Sigmoid colon (tissue), 6 donors: ENCODE measurements at regions not wholly inside any gene's neighbourhood (a gene's known extent, or its start where the extent isn't known, plus 50 kb on each side); places are given as distances from the start of the nearest gene placed in this dataset.

ENCODE experiments used
- DNase-seq: peaks from one replicate; pipeline ENCODE4 v3.0.0-alpha.2; 2019
- H3K27ac ChIP-seq, 4 donors: fragments of 200-600 bp; sonication (generic); one replicate each; pipeline ENCODE4 v1.5.1; 2016 to 2019; ENCODE audit warnings: mild to moderate bottlenecking in 1 of 4
- H3K27me3 ChIP-seq, 3 donors: fragments of 200-600 bp; sonication (generic); one replicate each; pipeline ENCODE4 v1.5.1; 2019; ENCODE audit warnings: mild to moderate bottlenecking in 1 of 3
- H3K36me3 ChIP-seq, 4 donors: fragments of 200-600 bp; sonication (generic); one replicate each; pipeline ENCODE4 v1.5.1; 2016 to 2019
- H3K4me1 ChIP-seq, 4 donors: fragments of 200-600 bp; sonication (generic); one replicate each; pipeline ENCODE4 v1.5.1; 2017 to 2019
- H3K4me3 ChIP-seq, 4 donors: fragments of 200-600 bp; sonication (generic); one replicate each; pipeline ENCODE4 v1.5.1; 2017 to 2019; ENCODE audit warnings: mild to moderate bottlenecking in 2 of 4, moderate library complexity in 1 of 4
- H3K9me3 ChIP-seq, 4 donors: fragments of 200-600 bp in 3 of 4; sonication (generic) in 3 of 4; one replicate each; pipeline versions ENCODE4 v1.5.1 to v1.6.1; 2013 to 2019
- EP300 ChIP-seq, 4 donors: sonication (generic); formaldehyde crosslinking; IDR thresholded peaks; one replicate each; pipeline ENCODE4 v1.6.1; 2017; ENCODE audit warnings: antibody characterized with exemption in 4 of 4
- POLR2A ChIP-seq, 2 donors: fragments of 450-650 bp; IDR thresholded peaks; one replicate each; pipeline ENCODE4 v1.6.1; 2016; ENCODE audit warnings: antibody characterized with exemption in 2 of 2, mild to moderate bottlenecking in 2 of 2, moderate library complexity in 2 of 2
- POLR2AphosphoS5 ChIP-seq, 4 donors: sonication (generic); formaldehyde crosslinking; IDR thresholded peaks; one replicate each; pipeline ENCODE4 v1.6.1; 2017; ENCODE audit warnings: antibody characterized with exemption in 4 of 4
- WGBS, 2 donors: extraction: QIAGEN DNeasy Blood & Tissue Kit; methylation state at CpG; one replicate each; pipeline ENCODE4 v1.1.7; 2013; 5-methylcytosine and 5-hydroxymethylcytosine counted together
- intact Hi-C: fragments of 100-400 bp; cut with DNase I; formaldehyde crosslinking; loops from one replicate; pipeline ENCODE4 v1.15.1; 2023
- TF ChIP-seq, protein P1 (sequence below), 4 experiments: fragments of 450-650 bp in 3 of 4; fragments of 200-600 bp in 1 of 4; IDR thresholded peaks; one replicate each; pipeline ENCODE4 v1.5.1; 2016 to 2019; ENCODE audit warnings: antibody characterized with exemption in 4 of 4, mild to moderate bottlenecking in 3 of 4, moderate library complexity in 2 of 4
- donor health status: healthy with polysubstance abuse.
- donor health status: healthy.

DNA sequence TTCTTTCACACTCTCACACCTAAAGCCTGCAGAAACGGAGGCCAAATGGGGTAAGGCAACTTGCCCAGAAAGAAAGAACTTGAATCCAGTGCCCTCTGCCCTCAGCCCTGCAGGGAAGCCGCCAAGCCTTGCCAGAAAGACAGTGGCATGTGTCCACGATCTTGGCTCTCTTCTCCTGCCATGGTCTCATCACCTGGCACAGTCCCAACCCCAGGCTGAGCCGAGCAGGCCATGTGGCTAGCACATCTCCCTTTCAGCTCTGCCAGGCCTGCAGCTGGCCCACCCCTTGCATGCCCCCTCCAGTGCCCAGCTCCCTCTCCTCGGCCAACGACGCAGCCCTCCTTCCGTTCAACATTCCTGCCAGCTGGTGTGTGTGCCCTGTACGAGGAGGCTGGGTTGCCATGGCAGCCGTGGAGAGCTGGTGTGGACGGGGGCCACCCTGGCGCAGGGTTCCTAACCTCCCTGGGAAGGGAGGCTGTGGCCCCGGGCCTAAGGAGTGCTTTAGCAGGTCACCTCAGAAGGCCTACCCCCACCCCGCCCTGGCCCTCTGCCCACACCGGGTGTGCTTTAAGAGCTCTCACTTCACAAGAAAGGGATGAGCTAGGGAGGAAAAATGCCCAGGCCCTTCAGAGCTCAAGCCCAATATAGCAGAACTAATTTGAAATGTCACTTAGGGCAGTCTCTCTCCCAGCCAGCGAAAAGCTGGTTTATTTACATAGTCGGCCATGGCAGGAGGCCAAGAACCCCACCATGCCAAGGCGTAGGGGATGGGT lies 73.0 kb upstream of the PJA1 start:
- peaks cover 0 to 25% (median 12%) of the 10 kb centered on the region in 4 donors for H3K4me1 ChIP-seq
- H3K27me3 ChIP-seq, result no peaks in the 10 kb centered on the region
- 72 to 76% methylated on average over 18 of the region's 18 CpGs for WGBS, 2 donors
- H3K36me3 ChIP-seq, result no peaks in the 10 kb centered on the region
- H3K9me3 ChIP-seq, result no peaks in the 10 kb centered on the region
- intact Hi-C loops, result loop anchor here (5.0 kb wide), 1 partner anchor 39 kb away; no protein-coding TSS in a partner anchor
- H3K4me3 ChIP-seq, result no peak overlapping the region
- H3K27ac ChIP-seq, result peak overlapping the region; percentile 52 to 70 (median 64)
- TF ChIP-seq, protein P1, sequence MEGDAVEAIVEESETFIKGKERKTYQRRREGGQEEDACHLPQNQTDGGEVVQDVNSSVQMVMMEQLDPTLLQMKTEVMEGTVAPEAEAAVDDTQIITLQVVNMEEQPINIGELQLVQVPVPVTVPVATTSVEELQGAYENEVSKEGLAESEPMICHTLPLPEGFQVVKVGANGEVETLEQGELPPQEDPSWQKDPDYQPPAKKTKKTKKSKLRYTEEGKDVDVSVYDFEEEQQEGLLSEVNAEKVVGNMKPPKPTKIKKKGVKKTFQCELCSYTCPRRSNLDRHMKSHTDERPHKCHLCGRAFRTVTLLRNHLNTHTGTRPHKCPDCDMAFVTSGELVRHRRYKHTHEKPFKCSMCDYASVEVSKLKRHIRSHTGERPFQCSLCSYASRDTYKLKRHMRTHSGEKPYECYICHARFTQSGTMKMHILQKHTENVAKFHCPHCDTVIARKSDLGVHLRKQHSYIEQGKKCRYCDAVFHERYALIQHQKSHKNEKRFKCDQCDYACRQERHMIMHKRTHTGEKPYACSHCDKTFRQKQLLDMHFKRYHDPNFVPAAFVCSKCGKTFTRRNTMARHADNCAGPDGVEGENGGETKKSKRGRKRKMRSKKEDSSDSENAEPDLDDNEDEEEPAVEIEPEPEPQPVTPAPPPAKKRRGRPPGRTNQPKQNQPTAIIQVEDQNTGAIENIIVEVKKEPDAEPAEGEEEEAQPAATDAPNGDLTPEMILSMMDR (IDR thresholded peaks at IDR 0.05), result no peak
- peak in 2 of 4 donors; percentile 7 to 24 for TF ChIP-seq POLR2AphosphoS5 (IDR thresholded peaks at IDR 0.05)
- peak; percentile 80 for DNase-seq

DNA sequence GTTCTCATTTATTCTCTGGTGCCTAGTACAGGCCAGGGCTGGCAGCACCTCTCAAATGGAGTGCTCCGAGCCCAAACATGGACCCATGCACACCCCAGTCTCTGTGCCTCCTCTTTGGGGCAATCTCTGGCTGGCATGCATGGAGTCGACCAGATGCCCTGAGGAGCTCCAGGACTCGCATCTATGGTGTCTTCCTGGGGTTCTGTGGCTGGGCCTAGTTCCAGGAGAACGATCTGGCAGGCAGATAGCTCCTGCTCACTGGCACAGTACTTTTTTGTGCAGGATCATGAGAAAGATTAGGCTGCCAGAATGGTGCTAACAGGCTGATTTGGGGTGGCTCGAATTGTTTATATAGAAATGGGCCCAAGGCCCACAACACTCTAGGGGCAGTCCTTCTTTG lies 72.0 kb upstream of the PJA1 start:
- intact Hi-C loops, result loop anchor here (5.0 kb wide), 1 partner anchor 40 kb away; no protein-coding TSS in a partner anchor
- WGBS, 2 donors, result 72 to 74% methylated on average over 5 of the region's 5 CpGs
- TF ChIP-seq POLR2A (IDR thresholded peaks at IDR 0.05) (no peak), EP300 (IDR thresholded peaks at IDR 0.05) (no peak), POLR2AphosphoS5 (IDR thresholded peaks at IDR 0.05) (no peak)
- TF ChIP-seq, protein P1 (IDR thresholded peaks at IDR 0.05), result no peak
- H3K4me3 ChIP-seq, result no peak overlapping the region
- H3K36me3 ChIP-seq, result no peaks in the 10 kb centered on the region
- peak overlapping the region in 3 of 4 donors; percentile 34 to 70 (median 65) for H3K27ac ChIP-seq
- no peak for DNase-seq
- no peaks in the 10 kb centered on the region for H3K27me3 ChIP-seq
- H3K9me3 ChIP-seq, result no peaks in the 10 kb centered on the region
- H3K4me1 ChIP-seq, result peaks cover 0 to 25% (median 12%) of the 10 kb centered on the region in 4 donors

DNA sequence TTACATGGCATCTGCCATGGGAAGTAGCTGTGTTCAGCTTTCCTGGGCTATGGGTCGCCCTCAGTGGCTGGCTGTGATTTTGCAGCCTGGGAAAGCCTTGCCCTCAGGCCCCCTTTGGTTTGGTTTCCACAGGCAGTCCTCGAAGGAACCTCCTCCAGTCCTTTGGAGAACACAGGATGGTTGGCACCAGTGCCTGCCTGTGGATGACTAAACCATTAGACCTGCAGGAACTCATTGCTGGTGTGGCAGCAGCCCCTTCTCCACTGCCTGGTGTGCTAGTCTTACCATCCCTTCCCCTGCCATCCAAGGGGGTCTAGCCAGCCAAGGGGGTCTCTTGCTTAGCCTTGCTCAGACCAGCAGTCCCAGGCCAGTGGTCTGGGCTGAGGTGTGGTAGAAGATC lies 71.4 kb upstream of the PJA1 start:
- H3K27ac ChIP-seq, result no peak overlapping the region
- intact Hi-C loops, result loop anchor here (5.0 kb wide), 1 partner anchor 41 kb away; no protein-coding TSS in a partner anchor
- DNase-seq, result no peak
- H3K36me3 ChIP-seq, result no peaks in the 10 kb centered on the region
- H3K4me3 ChIP-seq, result no peak overlapping the region
- WGBS, 2 donors, result 82 to 89% methylated on average over 2 of the region's 2 CpGs
- H3K27me3 ChIP-seq, result no peaks in the 10 kb centered on the region
- H3K4me1 ChIP-seq, result peaks cover 0 to 25% (median 12%) of the 10 kb centered on the region in 4 donors
- H3K9me3 ChIP-seq, result no peaks in the 10 kb centered on the region
- TF ChIP-seq EP300 (IDR thresholded peaks at IDR 0.05) (no peak), POLR2A (IDR thresholded peaks at IDR 0.05) (no peak), POLR2AphosphoS5 (IDR thresholded peaks at IDR 0.05) (no peak)
- TF ChIP-seq, protein P1 (IDR thresholded peaks at IDR 0.05), result no peak

DNA sequence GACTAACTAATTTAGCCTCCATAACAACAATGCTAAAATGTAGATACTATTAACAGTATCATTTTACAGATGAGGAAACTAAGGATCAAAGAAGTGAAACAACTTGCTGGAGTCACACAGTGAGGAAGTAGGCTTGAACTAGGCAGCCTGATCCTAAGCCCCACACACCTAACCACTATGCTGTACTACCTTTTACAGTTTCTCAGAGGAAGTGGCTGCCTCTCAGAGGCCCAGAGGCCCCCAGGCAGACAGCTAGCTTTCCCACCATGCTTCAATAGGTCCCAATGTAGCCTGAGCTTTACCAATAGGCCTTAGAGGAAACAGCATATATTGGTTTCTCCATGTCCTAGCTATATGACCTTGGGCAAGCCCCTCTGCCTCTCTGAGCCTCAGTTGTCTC lies 69.4 kb upstream of the PJA1 start:
- no peaks in the 10 kb centered on the region for H3K9me3 ChIP-seq
- H3K27ac ChIP-seq, result no peak overlapping the region
- H3K36me3 ChIP-seq, result no peaks in the 10 kb centered on the region
- H3K27me3 ChIP-seq, result no peaks in the 10 kb centered on the region
- intact Hi-C loops, result loop anchor here (5.0 kb wide), 1 partner anchor 43 kb away; no protein-coding TSS in a partner anchor
- TF ChIP-seq, protein P1 (IDR thresholded peaks at IDR 0.05), result no peak
- no peak for TF ChIP-seq POLR2AphosphoS5 (IDR thresholded peaks at IDR 0.05)
- peaks cover 0 to 25% (median 12%) of the 10 kb centered on the region in 4 donors for H3K4me1 ChIP-seq
- DNase-seq, result no peak
- no peak overlapping the region for H3K4me3 ChIP-seq
